Activated naive CD8-positive, alpha-beta T cell treated with anti-CD3 and anti-CD28 coated beads, Interleukin-2, amount 50 U/mL, for 24 hours (primary cell): ENCODE measurements at regions not wholly inside any gene's neighbourhood (a gene's known extent, or its start where the extent isn't known, plus 50 kb on each side); places are given as distances from the start of the nearest gene placed in this dataset.
A peak's percentile ranks its signal among the peaks of the same experiment; 100 is the strongest.

Source experiments
- ATAC-seq: fragments of 150-1000 bp; cut with Tn5 transposase; one replicate; pipeline ENCODE4 v1.10.0; 2021
- DNase-seq: peaks from one replicate; pipeline ENCODE4 v3.0.0; 2021
- H3K27ac Mint-ChIP-seq: one replicate; pipeline ENCODE4 v1.8.0; 2021; ENCODE audit warnings: mild to moderate bottlenecking, mixed read lengths
- H3K27me3 Mint-ChIP-seq: one replicate; pipeline ENCODE4 v1.8.0; 2021; ENCODE audit warnings: mixed read lengths
- H3K36me3 Mint-ChIP-seq: one replicate; pipeline ENCODE4 v1.8.0; 2021; ENCODE audit warnings: low read depth, mixed read lengths
- H3K4me1 Mint-ChIP-seq: one replicate; pipeline ENCODE4 v1.8.0; 2021; ENCODE audit warnings: mixed read lengths
- H3K4me3 Mint-ChIP-seq: one replicate; pipeline ENCODE4 v1.8.0; 2021; ENCODE audit warnings: mild to moderate bottlenecking, moderate library complexity, mixed read lengths
- H3K9me3 Mint-ChIP-seq: one replicate; pipeline ENCODE4 v1.8.0; 2021; ENCODE audit warnings: mixed read lengths

- H3K4me3 Mint-ChIP-seq: no peak overlapping the region
- ATAC-seq (no peak), DNase-seq (no peak)
- H3K36me3 Mint-ChIP-seq: no peaks in the 10 kb centered on the region
- H3K4me1 Mint-ChIP-seq: no peaks in the 10 kb centered on the region
- no peak overlapping the region for H3K27ac Mint-ChIP-seq
- peaks cover 4% of the 10 kb centered on the region for H3K27me3 Mint-ChIP-seq
- H3K9me3 Mint-ChIP-seq: no peaks in the 10 kb centered on the region
Measured at GRCh38 chr15:93477721-93478120, 388.7 kb upstream of the RGMA start.

- Mint-ChIP-seq H3K27ac (no peak overlapping the region), H3K27me3 (peaks cover 4% of the 10 kb centered on the region), H3K4me3 (no peak overlapping the region), H3K36me3 (no peaks in the 10 kb centered on the region), H3K4me1 (no peaks in the 10 kb centered on the region), H3K9me3 (no peaks in the 10 kb centered on the region)
- ATAC-seq: no peak
- no peak for DNase-seq
Measured at GRCh38 chr15:93477188-93477587, 388.2 kb upstream of the RGMA start.

GRCh38 chr15:93476491-93477177, 387.6 kb upstream of the RGMA start:
- no peak overlapping the region for H3K4me3 Mint-ChIP-seq
- no peaks in the 10 kb centered on the region for H3K36me3 Mint-ChIP-seq
- ATAC-seq (no peak), DNase-seq (no peak)
- no peak overlapping the region for H3K27ac Mint-ChIP-seq
- H3K9me3 Mint-ChIP-seq: no peaks in the 10 kb centered on the region
- H3K27me3 Mint-ChIP-seq: peaks cover 4% of the 10 kb centered on the region
- no peaks in the 10 kb centered on the region for H3K4me1 Mint-ChIP-seq

GRCh38 chr15:93474728-93475127, 385.7 kb upstream of the RGMA start:
- peaks cover 6% of the 10 kb centered on the region for H3K27me3 Mint-ChIP-seq
- ATAC-seq (no peak), DNase-seq (no peak)
- no peaks in the 10 kb centered on the region for H3K4me1 Mint-ChIP-seq
- no peaks in the 10 kb centered on the region for H3K9me3 Mint-ChIP-seq
- no peak overlapping the region for H3K27ac Mint-ChIP-seq
- no peak overlapping the region for H3K4me3 Mint-ChIP-seq
- H3K36me3 Mint-ChIP-seq: no peaks in the 10 kb centered on the region

- Mint-ChIP-seq H3K9me3 (no peaks in the 10 kb centered on the region), H3K27ac (no peak overlapping the region), H3K27me3 (peaks cover 2% of the 10 kb centered on the region), H3K36me3 (no peaks in the 10 kb centered on the region), H3K4me1 (no peaks in the 10 kb centered on the region), H3K4me3 (no peak overlapping the region)
- DNase-seq: no peak
- ATAC-seq: no peak
Measured at GRCh38 chr15:93469994-93470393, 381.0 kb upstream of the RGMA start.

GRCh38 chr15:93467337-93467736, 378.3 kb upstream of the RGMA start:
- Mint-ChIP-seq H3K27me3 (peaks cover 2% of the 10 kb centered on the region), H3K36me3 (no peaks in the 10 kb centered on the region), H3K4me1 (no peaks in the 10 kb centered on the region), H3K4me3 (no peak overlapping the region), H3K27ac (no peak overlapping the region), H3K9me3 (no peaks in the 10 kb centered on the region)
- DNase-seq (no peak), ATAC-seq (no peak)

GRCh38 chr15:93466380-93466779, 377.4 kb upstream of the RGMA start:
- no peak for DNase-seq
- Mint-ChIP-seq H3K9me3 (no peaks in the 10 kb centered on the region), H3K27me3 (peaks cover 3% of the 10 kb centered on the region), H3K36me3 (no peaks in the 10 kb centered on the region), H3K4me1 (no peaks in the 10 kb centered on the region), H3K4me3 (no peak overlapping the region), H3K27ac (no peak overlapping the region)
- ATAC-seq: no peak

GRCh38 chr15:93462690-93463089, 373.7 kb upstream of the RGMA start:
- ATAC-seq: no peak
- no peak for DNase-seq
- no peaks in the 10 kb centered on the region for H3K9me3 Mint-ChIP-seq
- no peaks in the 10 kb centered on the region for H3K4me1 Mint-ChIP-seq
- no peaks in the 10 kb centered on the region for H3K36me3 Mint-ChIP-seq
- H3K27me3 Mint-ChIP-seq: peaks cover 2% of the 10 kb centered on the region
- no peak overlapping the region for H3K4me3 Mint-ChIP-seq
- no peak overlapping the region for H3K27ac Mint-ChIP-seq

- Mint-ChIP-seq H3K9me3 (no peaks in the 10 kb centered on the region), H3K27me3 (peaks cover 2% of the 10 kb centered on the region), H3K27ac (no peak overlapping the region), H3K36me3 (no peaks in the 10 kb centered on the region), H3K4me1 (no peaks in the 10 kb centered on the region), H3K4me3 (no peak overlapping the region)
- ATAC-seq (peak; percentile 45), DNase-seq (no peak)
Measured at GRCh38 chr15:93460717-93461116, 371.7 kb upstream of the RGMA start.

GRCh38 chr15:93459396-93459795, 370.4 kb upstream of the RGMA start:
- Mint-ChIP-seq H3K36me3 (no peaks in the 10 kb centered on the region), H3K4me1 (no peaks in the 10 kb centered on the region), H3K27me3 (peaks cover 2% of the 10 kb centered on the region), H3K4me3 (no peak overlapping the region), H3K27ac (no peak overlapping the region), H3K9me3 (no peaks in the 10 kb centered on the region)
- DNase-seq (no peak), ATAC-seq (no peak)

- DNase-seq: no peak
- no peaks in the 10 kb centered on the region for H3K9me3 Mint-ChIP-seq
- ATAC-seq: no peak
- no peak overlapping the region for H3K27ac Mint-ChIP-seq
- H3K36me3 Mint-ChIP-seq: no peaks in the 10 kb centered on the region
- H3K4me3 Mint-ChIP-seq: no peak overlapping the region
- H3K4me1 Mint-ChIP-seq: no peaks in the 10 kb centered on the region
- H3K27me3 Mint-ChIP-seq: peaks cover 2% of the 10 kb centered on the region
Measured at GRCh38 chr15:93458597-93458996, 369.6 kb upstream of the RGMA start.

- H3K4me1 Mint-ChIP-seq: no peaks in the 10 kb centered on the region
- no peaks in the 10 kb centered on the region for H3K36me3 Mint-ChIP-seq
- H3K27me3 Mint-ChIP-seq: no peaks in the 10 kb centered on the region
- DNase-seq: no peak
- H3K27ac Mint-ChIP-seq: no peak overlapping the region
- no peak for ATAC-seq
- no peak overlapping the region for H3K4me3 Mint-ChIP-seq
- no peaks in the 10 kb centered on the region for H3K9me3 Mint-ChIP-seq
Measured at GRCh38 chr15:93454788-93455187, 365.8 kb upstream of the RGMA start.

- no peak for ATAC-seq
- Mint-ChIP-seq H3K4me1 (no peaks in the 10 kb centered on the region), H3K4me3 (no peak overlapping the region), H3K27ac (no peak overlapping the region), H3K36me3 (no peaks in the 10 kb centered on the region), H3K27me3 (no peaks in the 10 kb centered on the region), H3K9me3 (no peaks in the 10 kb centered on the region)
- DNase-seq: no peak
Measured at GRCh38 chr15:93452537-93453211, 363.7 kb upstream of the RGMA start.

GRCh38 chr15:93451822-93452221, 362.8 kb upstream of the RGMA start:
- Mint-ChIP-seq H3K4me3 (no peak overlapping the region), H3K36me3 (no peaks in the 10 kb centered on the region), H3K4me1 (no peaks in the 10 kb centered on the region), H3K27me3 (no peaks in the 10 kb centered on the region), H3K9me3 (no peaks in the 10 kb centered on the region), H3K27ac (no peak overlapping the region)
- ATAC-seq (no peak), DNase-seq (no peak)

- H3K9me3 Mint-ChIP-seq: no peaks in the 10 kb centered on the region
- no peaks in the 10 kb centered on the region for H3K4me1 Mint-ChIP-seq
- H3K36me3 Mint-ChIP-seq: no peaks in the 10 kb centered on the region
- no peaks in the 10 kb centered on the region for H3K27me3 Mint-ChIP-seq
- H3K4me3 Mint-ChIP-seq: no peak overlapping the region
- DNase-seq (no peak), ATAC-seq (no peak)
- H3K27ac Mint-ChIP-seq: no peak overlapping the region
Measured at GRCh38 chr15:93451265-93451664, 362.3 kb upstream of the RGMA start.
